Urinary bladder (tissue), 3 donors: ENCODE measurements at regions not wholly inside any gene's neighbourhood (a gene's known extent, or its start where the extent isn't known, plus 50 kb on each side); places are given as distances from the start of the nearest gene placed in this dataset.

Experiments used
- DNase-seq: peaks from one replicate; pipeline ENCODE4 v3.0.0-alpha.2; 2015; ENCODE audit errors: extremely low spot score
- H3K27ac ChIP-seq: one replicate; pipeline ENCODE4 v1.5.1; 2013; ENCODE audit warnings: low read depth, mild to moderate bottlenecking, moderate library complexity
- H3K36me3 ChIP-seq: one replicate; pipeline ENCODE4 v1.6.1; 2013; ENCODE audit warnings: mild to moderate bottlenecking, moderate library complexity; ENCODE audit not compliant: insufficient read depth
- H3K4me1 ChIP-seq: one replicate; pipeline ENCODE4 v1.6.1; 2013; ENCODE audit warnings: mild to moderate bottlenecking, moderate library complexity; ENCODE audit not compliant: insufficient read depth
- H3K4me3 ChIP-seq: one replicate; pipeline ENCODE4 v1.5.1; 2013; ENCODE audit warnings: low read depth, low read length
- WGBS: extraction: QIAGEN DNeasy Blood & Tissue Kit; methylation state at CpG from one replicate; pipeline ENCODE4 v1.1.7; 2013; 5-methylcytosine and 5-hydroxymethylcytosine counted together
- donor health status: healthy with polysubstance abuse.
- donor health status: healthy.

DNA sequence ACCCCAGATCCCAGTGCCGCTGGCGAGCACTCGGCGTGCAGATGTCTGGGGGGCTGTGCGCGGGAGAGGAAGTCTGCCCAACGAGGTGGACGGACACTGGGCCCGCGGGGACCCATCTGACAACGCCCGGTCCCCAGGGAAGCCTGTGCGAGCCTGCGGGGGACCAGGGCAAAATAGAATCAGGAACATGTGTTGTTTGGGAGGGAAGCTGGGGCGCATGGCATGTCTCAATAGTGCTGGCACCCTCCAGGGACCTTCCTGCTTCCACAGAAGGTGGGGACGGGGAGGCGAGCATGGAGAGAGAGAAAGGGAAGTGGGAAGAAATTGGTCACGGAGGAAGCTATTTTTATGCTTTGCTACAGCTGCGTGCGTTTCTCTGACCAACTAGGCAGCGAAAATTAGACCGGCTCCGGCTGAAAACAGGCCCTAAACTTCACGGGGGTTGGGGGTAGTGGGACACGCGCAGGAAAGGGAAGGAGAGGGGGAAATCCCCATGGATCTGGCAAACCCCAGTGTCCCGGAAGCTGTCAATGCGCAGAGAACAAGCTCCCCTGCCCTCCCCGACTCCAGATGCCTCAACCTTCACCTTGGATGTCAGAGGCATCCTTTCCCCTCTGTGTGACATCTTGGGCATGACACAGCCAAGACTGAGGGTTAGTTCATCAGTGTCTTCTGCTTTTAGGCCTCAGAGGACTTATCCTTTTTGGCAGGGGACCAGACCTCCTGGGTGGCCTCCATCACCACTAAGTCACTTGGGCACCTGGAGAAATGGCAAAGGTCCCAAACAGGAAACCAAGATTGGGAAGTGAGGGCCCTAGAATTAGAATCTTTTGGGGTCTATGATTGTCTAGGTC, 169.8 kb upstream of the BCOR start:
- DNase-seq, result no peak

DNA sequence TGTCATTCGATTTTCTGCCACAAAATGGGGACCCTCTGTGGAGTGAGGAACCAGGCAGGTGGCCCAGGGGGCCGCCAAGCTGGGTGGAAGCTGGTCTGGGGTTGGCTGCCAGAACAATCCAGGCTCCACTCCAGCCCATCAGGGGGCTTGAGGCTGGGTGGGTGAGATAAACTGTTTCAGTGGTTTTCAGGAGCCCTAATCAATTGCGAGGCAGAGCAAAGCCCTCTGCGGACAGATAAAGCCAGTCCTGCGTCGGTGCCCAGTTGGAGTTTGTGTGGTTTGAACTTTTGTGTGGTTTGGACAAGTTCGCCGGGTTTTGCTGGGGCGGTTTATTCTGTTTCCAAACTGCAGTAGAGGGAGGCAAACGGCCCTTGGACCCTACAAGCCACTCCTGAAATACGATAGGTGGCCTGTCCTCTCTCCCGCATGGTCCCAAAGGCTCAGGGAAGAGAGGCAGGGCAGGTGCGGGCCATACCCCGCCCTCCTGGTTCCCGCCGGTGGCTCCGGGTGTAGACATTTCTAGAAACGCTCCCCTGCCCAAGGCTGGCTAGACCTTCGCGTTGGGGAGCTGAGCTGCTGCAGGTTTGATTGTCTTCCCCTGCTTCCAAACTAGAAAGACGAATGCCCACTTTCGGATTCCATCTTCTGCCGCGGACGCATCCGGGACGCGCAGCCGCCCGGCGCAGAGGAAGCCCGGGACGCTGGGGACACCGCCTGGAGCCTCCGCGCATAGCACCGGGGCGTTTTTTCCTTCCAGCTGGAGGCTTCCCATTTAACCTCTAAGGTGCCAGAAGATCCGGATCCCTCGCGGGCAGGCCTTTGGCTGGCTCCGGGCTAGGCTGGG, 169.0 kb upstream of the BCOR start:
- 8% methylated on average over 42 of the region's 42 CpGs for WGBS
- H3K4me3 ChIP-seq, result peak overlapping the region; percentile 38
- no peaks in the 10 kb centered on the region for H3K4me1 ChIP-seq
- no peak for DNase-seq
- H3K36me3 ChIP-seq, result no peaks in the 10 kb centered on the region
- peak overlapping the region; percentile 28 for H3K27ac ChIP-seq

More for the DNA sequence above, 169.8 kb upstream of the BCOR start:
- WGBS, result 12% methylated on average over 29 of the region's 29 CpGs
- Histone ChIP-seq H3K36me3 (no peaks in the 10 kb centered on the region), H3K4me3 (peak overlapping the region; percentile 38), H3K4me1 (no peaks in the 10 kb centered on the region), H3K27ac (peak overlapping the region; percentile 28)

DNA sequence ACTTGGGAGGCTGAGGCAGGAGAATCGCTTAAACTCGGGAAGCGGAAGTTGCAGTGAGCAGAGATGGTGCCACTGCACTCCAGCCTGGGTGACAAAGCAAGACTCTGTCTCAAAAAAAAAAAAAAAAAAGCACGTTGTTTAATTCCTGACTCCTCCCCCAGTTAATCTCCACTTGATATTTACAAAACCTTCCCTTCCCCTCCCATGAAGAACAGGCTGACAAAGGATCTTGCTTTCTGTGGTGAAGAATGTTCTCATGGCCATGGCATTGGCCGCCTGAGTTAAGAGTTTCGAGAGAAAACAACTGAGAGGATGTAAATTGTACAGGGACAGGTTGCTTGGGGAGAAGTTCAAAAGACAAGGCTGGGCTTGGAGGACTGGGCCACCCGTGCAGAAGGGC, 168.2 kb upstream of the BCOR start:
- H3K27ac ChIP-seq, result no peak overlapping the region
- WGBS, result 75% methylated on average over 7 of the region's 7 CpGs
- no peaks in the 10 kb centered on the region for H3K4me1 ChIP-seq
- H3K4me3 ChIP-seq, result no peak overlapping the region
- no peak for DNase-seq
- H3K36me3 ChIP-seq, result no peaks in the 10 kb centered on the region

- Histone ChIP-seq H3K4me1 (no peaks in the 10 kb centered on the region), H3K4me3 (no peak overlapping the region), H3K36me3 (no peaks in the 10 kb centered on the region), H3K27ac (peak overlapping the region; percentile 6)
- no peak for DNase-seq
- 48% methylated on average over 8 of the region's 8 CpGs for WGBS
Observed at GRCh38 chrX:40263014-40263560, 165.3 kb upstream of the BCOR start.

GRCh38 chrX:40262157-40263013, 164.6 kb upstream of the BCOR start:
- H3K4me1 ChIP-seq, result no peaks in the 10 kb centered on the region
- H3K4me3 ChIP-seq, result no peak overlapping the region
- WGBS, result 57% methylated on average over 13 of the region's 13 CpGs
- no peaks in the 10 kb centered on the region for H3K36me3 ChIP-seq
- H3K27ac ChIP-seq, result peak overlapping the region; percentile 6
- DNase-seq, result no peak

GRCh38 chrX:40261833-40262156, 164.0 kb upstream of the BCOR start:
- Histone ChIP-seq H3K36me3 (no peaks in the 10 kb centered on the region), H3K4me3 (no peak overlapping the region), H3K4me1 (no peaks in the 10 kb centered on the region), H3K27ac (no peak overlapping the region)
- 77% methylated on average over 7 of the region's 7 CpGs for WGBS
- no peak for DNase-seq

DNA sequence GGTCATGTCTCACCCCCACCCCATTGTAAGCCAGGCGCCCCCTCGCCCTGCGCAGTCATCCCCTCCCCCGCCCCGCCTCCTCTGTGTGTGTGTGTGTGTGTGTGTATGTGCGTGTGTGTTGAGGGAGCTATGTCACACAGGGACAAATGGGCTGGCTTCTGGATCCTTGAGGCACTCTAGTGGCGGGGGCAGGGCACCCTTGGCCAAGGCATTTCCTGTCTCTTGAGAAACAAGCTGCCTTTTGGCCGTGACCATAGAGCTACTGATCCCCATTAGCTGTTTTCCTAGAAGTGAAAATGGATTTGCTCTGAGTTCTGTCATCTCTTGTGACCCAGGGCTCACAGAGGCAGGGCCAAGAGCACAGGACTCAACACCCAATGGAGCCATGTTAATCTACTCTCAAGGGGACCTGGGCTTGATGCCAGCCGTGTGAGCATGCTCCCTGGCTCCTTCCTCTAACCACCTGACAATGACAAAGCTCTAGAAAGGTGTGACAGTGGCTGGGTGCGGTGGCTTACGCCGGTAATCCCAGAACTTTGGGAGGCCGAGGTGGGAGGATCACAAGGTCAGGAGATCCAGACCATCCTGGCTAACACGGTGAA, 162.5 kb upstream of the BCOR start:
- DNase-seq, result no peak
- H3K4me3 ChIP-seq, result no peak overlapping the region
- no peaks in the 10 kb centered on the region for H3K4me1 ChIP-seq
- no peak overlapping the region for H3K27ac ChIP-seq
- 90% methylated on average over 14 of the region's 14 CpGs for WGBS
- no peaks in the 10 kb centered on the region for H3K36me3 ChIP-seq

- DNase-seq, result no peak
- Histone ChIP-seq H3K4me3 (no peak overlapping the region), H3K36me3 (no peaks in the 10 kb centered on the region), H3K27ac (no peak overlapping the region), H3K4me1 (no peaks in the 10 kb centered on the region)
- 91% methylated on average over 6 of the region's 6 CpGs for WGBS
Observed at GRCh38 chrX:40258909-40259308, 161.2 kb upstream of the BCOR start.

DNA sequence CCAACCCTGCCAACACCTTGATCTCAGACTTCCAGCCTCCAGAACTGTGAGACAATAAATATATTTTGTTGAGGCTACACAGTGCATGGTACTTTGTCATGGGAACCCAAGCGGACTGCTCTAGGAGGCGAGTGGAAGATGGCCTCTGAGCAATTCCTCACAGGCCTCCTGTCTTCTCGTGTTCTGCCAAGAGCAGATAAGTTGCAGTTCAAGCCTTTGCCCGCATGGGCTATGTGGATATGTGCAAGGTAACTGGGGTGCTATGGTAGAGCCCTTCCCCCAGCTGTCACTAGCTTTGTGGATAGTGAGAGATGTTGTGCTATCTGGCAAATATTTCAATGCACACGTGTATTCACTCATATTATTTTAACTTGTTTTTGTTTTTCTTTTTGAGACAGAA, 156.0 kb upstream of the BCOR start:
- Histone ChIP-seq H3K27ac (no peak overlapping the region), H3K36me3 (no peaks in the 10 kb centered on the region), H3K4me1 (no peaks in the 10 kb centered on the region), H3K4me3 (no peak overlapping the region)
- no peak for DNase-seq
- WGBS, result 93% methylated on average over 5 of the region's 5 CpGs

- Histone ChIP-seq H3K4me3 (no peak overlapping the region), H3K27ac (no peak overlapping the region), H3K4me1 (no peaks in the 10 kb centered on the region), H3K36me3 (no peaks in the 10 kb centered on the region)
- 94% methylated on average over 5 of the region's 5 CpGs for WGBS
- DNase-seq, result no peak
Observed at GRCh38 chrX:40249582-40249981, 151.8 kb upstream of the BCOR start.

DNA sequence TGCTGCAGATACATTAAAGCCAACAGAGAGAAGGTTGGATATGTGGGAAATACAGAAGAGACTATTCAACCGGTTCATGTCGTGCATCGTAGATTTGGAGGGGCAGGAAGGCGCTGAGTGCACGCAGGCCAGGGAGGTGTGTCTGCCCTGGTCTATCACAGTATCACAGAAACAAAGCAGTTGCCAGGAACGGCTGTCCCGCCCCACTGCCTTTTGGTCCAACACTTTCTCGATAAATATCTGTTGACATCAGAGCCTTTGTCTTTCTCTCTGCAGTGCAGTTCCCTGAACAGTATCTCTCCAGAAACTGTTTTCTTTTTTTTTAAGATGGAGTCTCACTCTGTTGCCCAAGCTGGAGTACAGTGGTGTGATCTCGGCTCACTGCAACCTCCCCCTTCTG, 151.1 kb upstream of the BCOR start:
- DNase-seq, result no peak
- no peak overlapping the region for H3K27ac ChIP-seq
- no peak overlapping the region for H3K4me3 ChIP-seq
- WGBS, result 57% methylated on average over 9 of the region's 9 CpGs
- no peaks in the 10 kb centered on the region for H3K4me1 ChIP-seq
- no peaks in the 10 kb centered on the region for H3K36me3 ChIP-seq

DNA sequence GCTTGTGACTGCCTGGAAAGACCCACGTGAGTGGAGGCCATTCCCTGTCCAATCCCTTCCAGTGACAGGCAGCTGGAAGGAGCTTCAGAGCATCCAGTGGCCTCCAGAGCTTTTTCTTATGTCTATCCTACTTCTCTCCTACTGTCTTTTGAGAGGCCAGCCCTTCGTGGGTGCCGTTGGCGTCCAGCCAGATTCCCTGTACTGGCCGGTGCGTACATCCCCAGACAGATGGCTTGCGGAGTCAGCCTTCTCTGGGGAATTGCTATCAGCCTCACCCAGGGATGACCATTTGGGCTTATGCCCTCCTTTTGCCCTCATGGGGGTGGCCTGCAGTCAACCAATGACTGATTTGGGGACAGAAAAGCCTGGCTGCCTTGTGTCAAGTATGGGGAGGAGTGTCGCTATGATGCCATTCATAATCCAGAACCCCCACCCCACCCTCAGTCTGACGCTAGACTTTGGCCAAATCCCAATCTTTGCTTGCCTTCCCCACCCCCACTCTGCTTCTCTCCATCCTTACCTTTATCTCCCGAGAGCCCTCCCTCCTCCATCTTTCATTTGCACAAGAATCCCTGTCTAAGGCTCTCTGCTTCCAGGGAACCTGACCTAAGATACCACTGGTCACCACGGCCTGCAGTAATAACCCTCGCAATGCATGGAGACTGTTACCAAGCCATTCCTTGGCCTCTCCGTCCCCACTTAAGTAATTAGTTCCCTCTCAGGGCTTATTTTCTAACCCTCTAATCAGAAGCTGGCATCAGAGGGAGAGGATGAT, 150.3 kb upstream of the BCOR start:
- Histone ChIP-seq H3K4me3 (no peak overlapping the region), H3K27ac (no peak overlapping the region), H3K4me1 (no peaks in the 10 kb centered on the region), H3K36me3 (no peaks in the 10 kb centered on the region)
- WGBS, result 68% methylated on average over 13 of the region's 13 CpGs
- DNase-seq, result no peak
